Hematopoietic multipotent progenitor cell treated with erythropoietin and hydrocortisone succinate and interleukin-3 and kit ligand, for 15 days (in vitro differentiated cells): ENCODE measurements at regions not wholly inside any gene's neighbourhood (a gene's known extent, or its start where the extent isn't known, plus 50 kb on each side); places are given as distances from the start of the nearest gene placed in this dataset.

Experiments used
- DNase-seq: peaks from one replicate; pipeline ENCODE4 v3.0.0-alpha.2; 2015; ENCODE audit warnings: low spot score

- no peak for DNase-seq
These were observed 324.2 kb upstream of the TRPC7 start for GRCh38 chr5:136689552-136689951.

GRCh38 chr5:136686192-136686872, 321.0 kb upstream of the TRPC7 start:
- no peak for DNase-seq

- no peak for DNase-seq
These were observed 317.6 kb upstream of the TRPC7 start for GRCh38 chr5:136682986-136683385.

- DNase-seq: no peak
These were observed 313.9 kb upstream of the TRPC7 start for GRCh38 chr5:136679233-136679632.

GRCh38 chr5:136677217-136677616, 311.9 kb upstream of the TRPC7 start:
- no peak for DNase-seq

GRCh38 chr5:136676685-136677084, 311.3 kb upstream of the TRPC7 start:
- no peak for DNase-seq

GRCh38 chr5:136675769-136676168, 310.4 kb upstream of the TRPC7 start:
- DNase-seq: no peak

GRCh38 chr5:136674178-136674577, 308.8 kb upstream of the TRPC7 start:
- no peak for DNase-seq

- no peak for DNase-seq
These were observed 302.4 kb upstream of the TRPC7 start for GRCh38 chr5:136667789-136668188.

- DNase-seq: no peak
These were observed 301.8 kb upstream of the TRPC7 start for GRCh38 chr5:136666970-136667620.

- no peak for DNase-seq
These were observed 300.0 kb upstream of the TRPC7 start for GRCh38 chr5:136665331-136665730.

- DNase-seq: no peak
These were observed 295.7 kb upstream of the TRPC7 start for GRCh38 chr5:136661026-136661425.

- DNase-seq: no peak
These were observed 291.5 kb upstream of the TRPC7 start for GRCh38 chr5:136656811-136657210.

- DNase-seq: no peak
These were observed 290.1 kb upstream of the TRPC7 start for GRCh38 chr5:136655468-136655867.

GRCh38 chr5:136646915-136647314, 281.6 kb upstream of the TRPC7 start:
- no peak for DNase-seq

- DNase-seq: no peak
These were observed 277.6 kb upstream of the TRPC7 start for GRCh38 chr5:136642976-136643375.

- no peak for DNase-seq
These were observed 274.3 kb upstream of the TRPC7 start for GRCh38 chr5:136639616-136640015.

GRCh38 chr5:136638084-136638483, 272.7 kb upstream of the TRPC7 start:
- no peak for DNase-seq

- DNase-seq: no peak
These were observed 270.7 kb upstream of the TRPC7 start for GRCh38 chr5:136636001-136636400.

GRCh38 chr5:136631186-136631585, 265.8 kb upstream of the TRPC7 start:
- DNase-seq: no peak

- DNase-seq: no peak
These were observed 263.9 kb upstream of the TRPC7 start for GRCh38 chr5:136629125-136629792.

- DNase-seq: no peak
These were observed 261.2 kb upstream of the TRPC7 start for GRCh38 chr5:136626531-136626930.

- DNase-seq: no peak
These were observed 257.4 kb upstream of the TRPC7 start for GRCh38 chr5:136622747-136623146.
